AG09309 (cell line): ENCODE measurements at regions not wholly inside any gene's neighbourhood (a gene's known extent, or its start where the extent isn't known, plus 50 kb on each side); places are given as distances from the start of the nearest gene placed in this dataset.

ENCODE experiments used
- DNase-seq: peaks from one replicate; pipeline ENCODE4 v3.0.0-alpha.2; 2010; ENCODE audit warnings: low read depth
- H3K4me3 ChIP-seq: 2 replicates; pipeline ENCODE4 v1.5.1; 2011; ENCODE audit warnings: mild to moderate bottlenecking, low read depth, low read length, moderate library complexity; ENCODE audit not compliant: control insufficient read depth
- CTCF ChIP-seq: IDR thresholded peaks from 2 replicates; pipeline ENCODE4 v1.5.1; 2011; ENCODE audit warnings: mild to moderate bottlenecking, low read depth, low read length, inconsistent platforms; ENCODE audit not compliant: insufficient read depth, control insufficient read depth; ENCODE audit errors: missing control alignments

- no peak for TF ChIP-seq CTCF
- no peak for DNase-seq
- H3K4me3 ChIP-seq = no peak overlapping the region
Observed at GRCh38 chr10:62618054-62618453, 186.5 kb upstream of the ADO start.

GRCh38 chr10:62618576-62619412, 185.7 kb upstream of the ADO start:
- DNase-seq = peak; percentile 94
- H3K4me3 ChIP-seq = no peak overlapping the region
- TF ChIP-seq CTCF = no peak

GRCh38 chr10:62619413-62619738, 185.1 kb upstream of the ADO start:
- H3K4me3 ChIP-seq = no peak overlapping the region
- no peak for DNase-seq
- TF ChIP-seq CTCF = no peak

GRCh38 chr10:62620491-62620890, 184.0 kb upstream of the ADO start:
- DNase-seq = no peak
- no peak overlapping the region for H3K4me3 ChIP-seq
- TF ChIP-seq CTCF = no peak

- DNase-seq = no peak
- no peak for TF ChIP-seq CTCF
- H3K4me3 ChIP-seq = no peak overlapping the region
Observed at GRCh38 chr10:62623223-62623622, 181.3 kb upstream of the ADO start.

GRCh38 chr10:62625484-62625883, 179.0 kb upstream of the ADO start:
- DNase-seq = no peak
- no peak for TF ChIP-seq CTCF
- no peak overlapping the region for H3K4me3 ChIP-seq
